CD14-positive monocyte (primary cell): ENCODE measurements at regions not wholly inside any gene's neighbourhood (a gene's known extent, or its start where the extent isn't known, plus 50 kb on each side); places are given as distances from the start of the nearest gene placed in this dataset.

Experiments used
- DNase-seq, 3 donors: peaks; one replicate each; pipeline ENCODE4 v3.0.0-alpha.2; 2011 to 2022
- H2AFZ ChIP-seq: 2 replicates; pipeline ENCODE4 v1.6.0; 2012; ENCODE audit warnings: mild to moderate bottlenecking, low read depth, low read length, inconsistent platforms; ENCODE audit not compliant: insufficient read depth, poor library complexity, severe bottlenecking
- H3K27ac ChIP-seq, 2 donors: 1 replicate in 1 of 2; 2 replicates in 1 of 2; pipeline ENCODE4 v1.5.1; 2012 to 2013; ENCODE audit warnings: low read length in 2 of 2, control low read depth in 1 of 2, inconsistent platforms in 1 of 2, low read depth in 1 of 2, mild to moderate bottlenecking in 1 of 2
- H3K27me3 ChIP-seq, 2 donors: one replicate each; pipeline versions ENCODE4 v1.6.0 to v1.6.1; 2011 to 2013; ENCODE audit warnings: low read length in 2 of 2; ENCODE audit not compliant: control insufficient read depth in 2 of 2, insufficient read depth in 2 of 2
- H3K36me3 ChIP-seq, 2 donors: replicated peaks in 1 of 2; 1 replicate in 1 of 2; 2 replicates in 1 of 2; pipeline versions ENCODE4 v1.5.1 to v1.6.1; 2012 to 2013; ENCODE audit warnings: low read length in 2 of 2, control low read depth in 1 of 2, inconsistent platforms in 1 of 2, mild to moderate bottlenecking in 1 of 2; ENCODE audit not compliant: insufficient read depth in 2 of 2, control insufficient read depth in 1 of 2
- H3K4me1 ChIP-seq, 2 donors: 1 replicate in 1 of 2; 2 replicates in 1 of 2; pipeline versions ENCODE4 v1.5.1 to v1.6.1; 2012 to 2013; ENCODE audit warnings: low read length in 2 of 2, control low read depth in 1 of 2, inconsistent platforms in 1 of 2, mild to moderate bottlenecking in 1 of 2, moderate library complexity in 1 of 2; ENCODE audit not compliant: insufficient read depth in 2 of 2, control insufficient read depth in 1 of 2
- H3K4me2 ChIP-seq: replicated peaks from 2 replicates; pipeline ENCODE3; 2012; ENCODE audit warnings: low read length, moderate library complexity, mild to moderate bottlenecking; ENCODE audit not compliant: poor library complexity, severe bottlenecking; ENCODE audit errors: extremely low read depth
- H3K4me3 ChIP-seq, 3 experiments: fragments of 200-600 bp in 1 of 3; sonication (generic) in 1 of 3; replicated peaks in 1 of 3; 1 replicate in 2 of 3; 2 replicates in 1 of 3; pipeline ENCODE4 v1.5.1; 2011 to 2013; ENCODE audit warnings: low read length in 3 of 3, mild to moderate bottlenecking in 3 of 3, control low read depth in 2 of 3, low read depth in 2 of 3, inconsistent platforms in 1 of 3, moderate library complexity in 1 of 3
- H3K79me2 ChIP-seq: 2 replicates; pipeline ENCODE4 v1.6.0; 2012; ENCODE audit warnings: mild to moderate bottlenecking, control low read depth, inconsistent platforms, low read length, moderate library complexity; ENCODE audit not compliant: insufficient read depth
- H3K9ac ChIP-seq: 2 replicates; pipeline ENCODE4 v1.6.0; 2017; ENCODE audit warnings: low read length, mild to moderate bottlenecking; ENCODE audit not compliant: insufficient read depth, poor library complexity, severe bottlenecking
- H3K9me3 ChIP-seq, 2 donors: replicated peaks in 1 of 2; 1 replicate in 1 of 2; 2 replicates in 1 of 2; pipeline versions ENCODE4 v1.5.1 to v1.6.1; 2012 to 2013; ENCODE audit warnings: low read length in 2 of 2, control low read depth in 1 of 2; ENCODE audit not compliant: control insufficient read depth in 1 of 2, insufficient read depth in 1 of 2
- H4K20me1 ChIP-seq: 2 replicates; pipeline ENCODE4 v1.6.0; 2012; ENCODE audit warnings: mild to moderate bottlenecking, low read length, control low read depth, moderate library complexity; ENCODE audit not compliant: insufficient read depth
- H3K27ac Mint-ChIP-seq, 7 donors: one replicate each; pipeline ENCODE4 v1.8.0; 2020; ENCODE audit warnings: mild to moderate bottlenecking in 7 of 7, mixed read lengths in 7 of 7, moderate library complexity in 6 of 7, inconsistent platforms in 2 of 7
- H3K27me3 Mint-ChIP-seq, 3 donors: one replicate each; pipeline ENCODE4 v1.8.0; 2021 to 2022; ENCODE audit warnings: low read depth in 3 of 3, mild to moderate bottlenecking in 3 of 3, mixed read lengths in 3 of 3, moderate library complexity in 3 of 3, inconsistent platforms in 1 of 3
- H3K36me3 Mint-ChIP-seq, 2 donors: one replicate each; pipeline ENCODE4 v1.8.0; 2020; ENCODE audit warnings: mixed read lengths in 2 of 2, inconsistent platforms in 1 of 2, mild to moderate bottlenecking in 1 of 2
- H3K4me1 Mint-ChIP-seq: one replicate; pipeline ENCODE4 v1.8.0; 2020; ENCODE audit warnings: mild to moderate bottlenecking, mixed read lengths
- H3K4me3 Mint-ChIP-seq, 2 donors: one replicate each; pipeline ENCODE4 v1.8.0; 2020; ENCODE audit warnings: mild to moderate bottlenecking in 2 of 2, mixed read lengths in 2 of 2, moderate library complexity in 1 of 2
- H3K9me3 Mint-ChIP-seq, 7 donors: one replicate each; pipeline ENCODE4 v1.8.0; 2020 to 2022; ENCODE audit warnings: mixed read lengths in 7 of 7, mild to moderate bottlenecking in 6 of 7, moderate library complexity in 6 of 7, inconsistent platforms in 2 of 7
- CTCF ChIP-seq: fragments of 200-600 bp; IDR thresholded peaks from one replicate; pipeline ENCODE4 v1.8.0; 2022; ENCODE audit warnings: antibody characterized with exemption, mild to moderate bottlenecking
- intact Hi-C, 2 donors: fragments of 100-400 bp; cut with micrococcal nuclease; formaldehyde crosslinking; loops; one replicate each; pipeline versions ENCODE4 v1.15.0 to v1.15.1; 2023

- H3K9ac ChIP-seq: no peak overlapping the region
- H3K27ac Mint-ChIP-seq: no peak overlapping the region
- DNase-seq: no peak
- H3K27ac ChIP-seq: no peak overlapping the region
- no peaks in the 10 kb centered on the region for H3K4me1 ChIP-seq
- H3K27me3 Mint-ChIP-seq: peaks cover 0 to 2% (median 0%) of the 10 kb centered on the region in 3 donors
- H3K4me3 ChIP-seq: no peak overlapping the region
- H3K4me1 Mint-ChIP-seq: no peaks in the 10 kb centered on the region
- no peaks in the 10 kb centered on the region for H3K79me2 ChIP-seq
- no peak overlapping the region for H3K4me3 Mint-ChIP-seq
- no peaks in the 10 kb centered on the region for H3K36me3 Mint-ChIP-seq
- H2AFZ ChIP-seq: no peak overlapping the region
- H3K36me3 ChIP-seq: no peaks in the 10 kb centered on the region
- intact Hi-C loops: no loop called here
- H4K20me1 ChIP-seq: no peaks in the 10 kb centered on the region
- TF ChIP-seq CTCF: no peak
- peaks cover 0 to 2% (median 0%) of the 10 kb centered on the region in 7 donors for H3K9me3 Mint-ChIP-seq
- no peaks in the 10 kb centered on the region for H3K27me3 ChIP-seq
- H3K9me3 ChIP-seq: peaks cover 0 to 4% of the 10 kb centered on the region in 2 donors
- no peak overlapping the region for H3K4me2 ChIP-seq
Observed at GRCh38 chr18:29465526-29465925, 1288.6 kb upstream of the CDH2 start.

DNA sequence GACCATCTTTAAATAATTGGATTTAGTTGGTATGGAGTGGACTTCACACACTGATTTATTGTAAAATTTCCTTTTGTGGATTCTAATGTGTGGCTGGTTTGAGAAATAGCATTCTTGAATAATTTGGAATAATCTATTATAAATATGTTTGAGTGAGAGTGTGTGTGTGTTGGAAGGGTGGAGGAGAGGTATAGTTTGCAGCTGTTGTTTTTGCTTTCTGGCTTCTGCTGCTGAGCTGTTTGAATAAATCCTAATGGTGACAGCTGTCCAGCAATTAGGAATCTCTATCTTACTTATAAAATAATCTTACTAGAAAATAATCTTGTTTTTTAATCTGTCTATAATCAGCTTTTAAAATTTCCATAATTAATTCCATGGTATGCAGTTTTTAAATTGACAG lies 1283.0 kb upstream of the CDH2 start:
- H3K9me3 Mint-ChIP-seq: peaks cover 0 to 4% (median 0%) of the 10 kb centered on the region in 7 donors
- no peak overlapping the region for H3K9ac ChIP-seq
- DNase-seq: no peak
- no peak overlapping the region for H3K4me3 ChIP-seq
- H3K27ac ChIP-seq: no peak overlapping the region
- no peak overlapping the region for H2AFZ ChIP-seq
- H3K27me3 ChIP-seq: no peaks in the 10 kb centered on the region
- no peak overlapping the region for H3K4me2 ChIP-seq
- H4K20me1 ChIP-seq: no peaks in the 10 kb centered on the region
- no peak for TF ChIP-seq CTCF
- no peaks in the 10 kb centered on the region for H3K27me3 Mint-ChIP-seq
- H3K4me3 Mint-ChIP-seq: no peak overlapping the region
- H3K4me1 ChIP-seq: no peaks in the 10 kb centered on the region
- H3K36me3 ChIP-seq: no peaks in the 10 kb centered on the region
- H3K27ac Mint-ChIP-seq: no peak overlapping the region
- intact Hi-C loops: no loop called here
- H3K36me3 Mint-ChIP-seq: no peaks in the 10 kb centered on the region
- H3K79me2 ChIP-seq: no peaks in the 10 kb centered on the region
- peaks cover 0 to 4% of the 10 kb centered on the region in 2 donors for H3K9me3 ChIP-seq
- no peaks in the 10 kb centered on the region for H3K4me1 Mint-ChIP-seq
